HCEC 1CT (cell line): ENCODE measurements at regions not wholly inside any gene's neighbourhood (a gene's known extent, or its start where the extent isn't known, plus 50 kb on each side); places are given as distances from the start of the nearest gene placed in this dataset.

ENCODE experiments used
- DNase-seq: peaks from one replicate; pipeline ENCODE4 v3.0.0-alpha.2; 2017

DNA sequence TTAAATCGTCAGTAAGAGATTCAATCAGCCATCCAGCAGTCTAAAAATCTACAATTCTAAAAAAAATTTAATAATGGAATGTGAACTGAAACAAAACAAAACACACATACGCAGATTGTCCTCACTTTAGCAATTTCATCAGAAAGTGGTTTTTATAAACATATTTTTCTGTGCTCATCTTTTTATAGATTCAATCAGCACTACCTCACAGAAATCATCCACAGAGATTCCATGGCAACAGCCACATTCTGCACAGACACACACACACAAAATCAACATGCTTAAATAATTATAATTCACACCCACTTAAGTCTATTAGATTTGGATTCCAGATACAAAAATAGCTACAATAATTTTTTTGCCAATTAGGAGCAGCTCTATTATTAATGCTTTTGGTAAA lies 149.0 kb upstream of the KCNIP4 start:
- no peak for DNase-seq

DNA sequence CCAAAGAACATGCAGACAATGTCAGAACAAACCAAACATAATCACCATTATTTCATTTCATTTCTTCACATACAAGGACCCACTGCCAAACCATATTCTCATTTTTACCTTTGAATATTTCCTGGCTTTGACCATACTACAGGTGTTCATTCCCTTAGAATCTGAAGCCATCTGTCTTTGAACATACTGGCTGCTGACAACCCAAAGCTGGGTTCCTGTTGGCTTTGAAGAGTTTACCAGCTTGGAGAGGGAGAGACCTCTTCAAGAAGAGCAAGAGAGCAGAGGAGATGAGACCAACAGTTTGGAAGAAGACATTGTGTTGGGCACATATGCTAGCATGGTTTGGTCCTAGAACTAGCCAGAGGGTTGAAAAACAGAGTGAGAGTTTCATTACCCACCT lies 145.6 kb upstream of the KCNIP4 start:
- no peak for DNase-seq

DNA sequence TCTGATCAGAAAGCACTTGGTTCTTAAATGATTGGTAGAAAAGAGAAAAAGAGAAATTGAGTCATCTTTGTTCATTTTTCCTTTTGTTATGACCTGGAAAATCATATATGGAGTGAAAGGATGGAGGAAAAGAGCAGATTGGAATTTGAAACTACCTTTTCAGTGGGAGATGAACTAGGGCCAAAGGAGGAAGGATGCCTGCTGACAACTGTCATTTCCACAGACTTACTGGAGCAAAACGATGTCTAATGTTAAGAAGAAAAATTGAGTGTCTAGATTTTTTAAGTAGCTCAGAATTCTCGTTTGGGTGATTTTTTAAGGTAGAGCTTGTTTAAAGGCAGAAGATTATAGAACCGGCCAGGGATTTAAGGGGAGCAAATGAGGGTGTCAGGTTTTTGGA lies 144.6 kb upstream of the KCNIP4 start:
- no peak for DNase-seq

DNA sequence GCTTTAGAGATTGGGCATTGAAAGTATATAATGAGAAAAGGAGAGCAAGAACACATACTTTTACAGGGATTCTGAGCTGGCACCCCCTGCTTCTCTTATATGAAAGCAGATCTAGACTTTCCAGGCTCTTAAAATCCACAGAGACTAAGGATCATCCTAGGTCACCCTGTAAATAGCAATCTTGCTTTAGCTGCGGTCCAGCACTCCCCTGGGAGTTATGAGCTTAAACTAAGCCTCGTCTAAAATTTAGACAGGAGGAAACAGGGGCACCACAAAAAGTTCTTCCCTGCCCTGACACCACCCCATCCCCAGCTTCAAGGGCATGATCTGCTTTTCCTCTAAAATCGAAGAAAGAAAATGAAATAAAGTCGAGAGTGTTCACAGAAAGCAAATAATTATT lies 143.3 kb upstream of the KCNIP4 start:
- DNase-seq: no peak

DNA sequence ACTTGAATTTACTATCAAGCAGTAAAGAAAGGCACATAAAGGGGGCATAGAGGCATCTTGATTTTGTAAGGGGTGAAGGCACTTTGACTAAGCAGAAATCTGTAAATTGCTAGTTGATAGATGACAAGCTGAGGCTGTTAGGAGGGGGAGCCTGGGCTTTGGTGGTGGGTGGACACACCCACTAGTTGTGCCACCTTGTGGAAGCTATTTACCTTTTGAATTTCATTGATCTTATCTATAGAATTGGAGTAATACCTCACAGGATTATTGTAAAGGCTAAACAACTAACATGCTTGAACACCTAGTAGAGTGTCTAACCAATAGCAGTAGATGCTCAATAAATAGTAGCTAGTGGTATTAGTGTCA lies 142.8 kb upstream of the KCNIP4 start:
- DNase-seq: no peak

DNA sequence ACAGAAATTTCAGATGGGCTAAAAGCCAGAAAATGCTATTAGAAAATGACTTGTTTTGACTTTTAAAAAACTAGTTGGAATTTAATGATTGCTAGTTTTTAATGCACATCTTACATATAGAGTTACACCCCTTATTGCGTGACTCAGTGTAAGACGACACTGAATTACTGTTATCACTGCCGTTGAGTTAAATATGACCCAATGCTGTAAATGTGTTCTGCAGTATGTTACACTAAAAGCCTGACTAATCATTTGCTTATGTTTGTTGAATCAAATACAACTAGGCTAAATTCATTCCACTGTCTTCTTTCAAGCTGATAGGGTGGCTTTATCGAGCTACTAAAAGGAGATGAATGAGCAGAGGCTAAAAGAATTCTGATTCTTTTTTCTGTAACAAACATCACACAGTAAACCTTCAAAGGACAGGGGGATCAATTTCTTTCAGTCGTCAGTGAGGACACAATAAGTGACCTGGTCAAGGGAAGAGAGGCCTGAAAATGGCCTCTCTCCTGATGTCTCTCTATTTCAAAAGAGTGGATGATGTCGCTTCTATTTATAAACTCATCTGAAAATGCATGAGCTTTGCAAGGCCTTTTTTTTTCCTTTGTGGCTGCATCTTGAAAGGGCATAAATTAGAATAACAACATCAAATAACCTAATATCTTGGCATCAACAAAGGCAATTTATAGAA lies 142.2 kb upstream of the KCNIP4 start:
- peak; percentile 56 for DNase-seq

DNA sequence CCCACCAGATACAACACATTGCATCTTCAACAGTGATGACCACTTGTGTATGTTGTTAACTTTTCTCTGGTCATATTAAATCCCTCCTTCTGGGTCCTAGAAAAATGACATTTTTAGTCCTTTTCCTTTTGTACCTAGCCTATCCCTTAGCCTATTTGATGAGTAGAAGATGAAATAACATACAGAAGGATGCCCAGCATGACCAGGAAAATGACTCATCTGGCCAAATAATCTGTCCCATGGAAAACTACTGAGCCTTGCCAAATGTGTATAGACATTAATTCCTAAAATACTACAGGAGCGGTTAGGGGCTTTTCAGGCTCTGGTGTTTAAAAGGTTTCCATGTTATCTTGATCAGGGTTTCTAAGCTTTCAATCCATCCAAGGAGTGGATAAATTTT lies 129.0 kb upstream of the KCNIP4 start:
- DNase-seq: peak; percentile 16

DNA sequence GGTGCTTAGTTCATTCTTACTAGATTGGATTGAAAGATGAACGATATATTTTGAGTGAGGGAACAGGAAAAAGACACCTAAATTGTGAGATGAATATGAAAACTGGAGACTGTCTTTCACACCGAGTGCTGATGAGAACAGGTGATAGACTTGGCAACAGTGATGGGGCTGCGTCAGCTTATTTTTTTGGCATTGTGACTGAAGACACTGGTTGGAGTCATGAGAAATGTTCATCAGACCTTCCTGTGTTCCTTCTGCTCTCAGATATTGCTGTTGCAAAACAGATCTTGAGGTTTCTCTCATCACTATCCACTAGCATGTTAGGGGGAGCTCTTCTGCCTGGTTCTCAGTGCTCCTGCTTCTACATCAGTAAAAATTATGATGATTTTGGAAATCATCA lies 124.2 kb upstream of the KCNIP4 start:
- no peak for DNase-seq

DNA sequence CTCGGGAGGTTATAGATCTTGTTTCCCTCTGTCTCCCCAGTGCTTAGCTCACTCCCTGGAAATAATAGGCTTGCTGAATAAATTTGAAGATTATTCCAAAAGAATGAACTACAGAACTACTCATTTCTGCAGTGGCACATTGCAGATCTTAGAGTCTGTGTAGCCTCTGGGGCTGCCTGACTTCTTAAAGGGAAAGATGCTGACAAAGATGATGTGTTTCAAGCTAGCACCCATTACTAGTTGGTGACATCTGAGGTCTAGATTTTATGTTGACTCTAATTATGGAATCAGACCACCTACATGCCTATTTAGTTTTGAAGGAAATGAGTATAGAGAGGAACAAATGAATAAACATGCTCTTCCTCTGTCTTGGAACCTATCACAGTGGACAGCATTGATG lies 123.7 kb upstream of the KCNIP4 start:
- no peak for DNase-seq

DNA sequence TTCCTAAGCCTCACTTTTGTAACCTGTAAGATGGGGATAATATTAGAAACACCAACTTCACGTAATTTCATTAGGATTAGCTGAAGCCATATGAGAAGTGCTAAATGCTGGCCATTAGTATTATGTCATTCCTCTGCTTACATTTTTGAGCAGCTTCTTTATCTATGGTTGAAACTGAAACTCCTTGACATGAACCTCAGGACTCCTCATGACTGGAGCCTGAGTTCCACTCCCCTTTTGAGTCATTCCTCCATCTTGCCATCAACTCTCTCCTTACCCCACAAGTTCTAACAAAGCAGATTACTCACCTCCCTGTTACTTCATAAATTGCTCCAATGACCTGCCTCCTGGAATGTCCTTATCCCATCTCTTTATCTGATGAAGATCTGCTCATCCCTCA lies 123.2 kb upstream of the KCNIP4 start:
- peak; percentile 34 for DNase-seq

DNA sequence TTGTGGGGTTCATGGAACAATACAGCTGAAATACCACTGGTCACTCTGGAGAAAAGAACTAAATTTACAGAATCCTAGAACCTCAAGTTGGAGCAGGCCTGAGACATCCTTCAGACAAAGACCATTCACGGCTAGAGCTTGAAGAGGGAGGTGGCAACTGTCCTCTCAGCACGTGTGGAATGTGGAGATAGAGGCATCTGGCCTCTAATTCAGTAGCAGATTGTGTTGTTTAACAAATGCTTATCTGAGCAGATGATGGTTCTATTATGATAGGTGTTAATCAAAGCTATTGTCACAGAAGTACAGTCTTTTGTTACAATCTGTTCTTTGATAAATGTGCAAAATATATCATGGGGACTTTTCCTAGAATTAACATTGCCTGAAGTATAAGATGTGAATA lies 121.7 kb upstream of the KCNIP4 start:
- no peak for DNase-seq

DNA sequence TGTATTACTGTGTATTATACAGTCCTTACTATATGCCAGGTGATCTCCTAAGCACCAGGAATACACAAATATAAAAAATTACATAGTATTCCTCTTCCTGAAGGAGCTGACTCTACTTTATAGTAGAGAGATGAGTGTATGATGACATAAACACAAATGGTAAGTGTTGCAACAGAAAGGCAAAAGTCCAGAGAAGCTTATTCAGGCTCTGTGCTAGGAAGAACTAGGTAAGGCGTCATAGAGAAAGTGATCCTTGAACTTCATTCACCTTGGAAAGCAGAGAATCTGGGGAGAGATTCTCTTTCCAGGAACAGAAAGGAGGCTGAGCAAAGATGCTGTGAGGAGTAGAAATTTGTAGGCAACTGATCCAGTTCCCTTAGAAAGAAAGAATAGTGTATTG lies 115.0 kb upstream of the KCNIP4 start:
- DNase-seq: no peak

DNA sequence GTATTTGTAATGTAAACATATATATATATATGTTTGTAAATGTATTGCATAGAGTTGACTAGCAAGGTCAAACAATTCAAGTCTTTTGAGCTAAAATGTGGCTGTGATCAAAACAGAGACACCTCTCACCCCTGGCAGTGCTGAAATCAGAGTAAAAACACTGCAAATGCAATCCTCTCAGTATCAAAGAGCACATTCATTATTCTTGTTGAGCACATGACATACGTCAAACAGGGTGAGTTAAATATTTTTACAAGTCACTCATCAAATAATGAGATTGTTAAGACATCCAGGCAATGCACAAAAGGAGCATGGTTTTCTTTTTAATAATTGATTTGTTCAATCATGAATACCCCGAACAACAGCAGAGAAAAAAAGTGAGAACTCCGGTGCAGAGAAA lies 114.1 kb upstream of the KCNIP4 start:
- no peak for DNase-seq

DNA sequence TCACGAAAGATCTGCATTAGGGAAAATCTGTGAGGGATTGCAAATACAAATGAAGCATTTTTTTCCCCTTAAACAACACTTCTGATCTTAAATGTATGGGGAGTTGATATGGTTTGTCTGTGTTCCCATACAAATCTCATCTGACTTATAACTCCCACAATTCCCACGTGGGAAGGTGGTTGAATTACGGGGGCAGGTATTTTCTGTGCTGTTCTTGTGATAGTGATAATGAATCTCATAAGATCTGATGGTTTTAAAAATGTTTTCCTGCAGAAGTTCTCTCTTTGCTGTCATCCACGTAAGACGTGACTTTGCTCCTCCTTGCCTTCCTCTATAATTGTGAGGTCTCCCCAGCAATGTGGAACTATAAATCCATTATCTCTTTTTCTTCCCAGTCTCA lies 107.4 kb upstream of the KCNIP4 start:
- DNase-seq: no peak

DNA sequence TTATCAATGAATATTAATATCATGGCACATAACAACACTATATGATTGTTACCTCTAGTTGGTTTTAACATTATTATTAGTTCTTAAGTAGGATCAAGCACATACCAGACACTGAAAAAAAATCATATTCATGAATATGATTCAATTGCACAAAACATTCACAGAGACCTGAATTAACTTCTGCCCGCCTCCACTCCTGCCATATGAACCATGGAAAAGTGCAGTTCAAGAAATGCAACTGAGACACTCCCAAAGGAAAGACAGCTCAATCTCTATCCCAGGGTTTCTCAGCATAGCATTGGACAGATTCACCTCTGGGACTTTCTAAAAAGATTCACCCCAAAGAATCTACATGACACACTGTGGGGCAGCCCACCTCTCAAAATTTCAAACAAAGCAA lies 103.5 kb upstream of the KCNIP4 start:
- DNase-seq: no peak

DNA sequence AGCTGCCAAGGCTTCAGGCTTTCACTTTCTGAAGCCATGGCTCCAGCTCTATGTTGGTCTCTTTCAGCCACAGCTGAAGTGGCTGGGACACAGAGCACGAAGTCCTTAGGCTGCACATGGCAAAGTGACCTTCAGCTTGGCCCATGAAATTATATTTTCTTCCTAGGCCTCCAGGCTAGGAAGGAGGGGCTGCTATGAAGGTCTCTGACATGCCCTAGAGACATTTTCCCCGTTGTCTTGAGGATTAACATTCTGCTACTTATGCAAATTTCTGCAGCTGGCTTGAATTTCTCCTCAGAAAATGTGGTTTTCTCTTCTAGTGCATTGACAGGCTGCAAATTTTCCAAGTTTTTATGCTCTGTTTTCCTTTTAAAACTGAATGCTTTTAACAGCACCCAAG lies 99.8 kb upstream of the KCNIP4 start:
- DNase-seq: no peak

DNA sequence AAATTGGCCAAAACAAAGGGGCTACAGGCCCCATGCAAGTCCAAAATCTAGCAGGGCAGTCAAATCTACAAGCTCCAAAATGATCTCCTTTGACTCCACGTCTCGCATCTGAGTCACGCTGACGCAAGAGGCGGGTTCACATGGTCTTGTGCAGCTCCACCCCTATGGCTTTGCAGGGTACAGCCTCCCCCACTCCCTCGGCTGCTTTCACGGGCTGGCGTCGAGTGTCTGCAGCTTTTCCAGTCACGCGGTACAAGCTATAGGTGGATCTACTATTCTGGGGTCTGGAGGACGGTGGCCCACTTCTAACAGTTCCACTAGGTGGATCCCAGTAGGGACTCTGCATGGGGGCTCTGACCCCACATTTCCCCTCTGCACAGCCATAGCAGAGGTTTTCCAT lies 99.2 kb upstream of the KCNIP4 start:
- DNase-seq: no peak

DNA sequence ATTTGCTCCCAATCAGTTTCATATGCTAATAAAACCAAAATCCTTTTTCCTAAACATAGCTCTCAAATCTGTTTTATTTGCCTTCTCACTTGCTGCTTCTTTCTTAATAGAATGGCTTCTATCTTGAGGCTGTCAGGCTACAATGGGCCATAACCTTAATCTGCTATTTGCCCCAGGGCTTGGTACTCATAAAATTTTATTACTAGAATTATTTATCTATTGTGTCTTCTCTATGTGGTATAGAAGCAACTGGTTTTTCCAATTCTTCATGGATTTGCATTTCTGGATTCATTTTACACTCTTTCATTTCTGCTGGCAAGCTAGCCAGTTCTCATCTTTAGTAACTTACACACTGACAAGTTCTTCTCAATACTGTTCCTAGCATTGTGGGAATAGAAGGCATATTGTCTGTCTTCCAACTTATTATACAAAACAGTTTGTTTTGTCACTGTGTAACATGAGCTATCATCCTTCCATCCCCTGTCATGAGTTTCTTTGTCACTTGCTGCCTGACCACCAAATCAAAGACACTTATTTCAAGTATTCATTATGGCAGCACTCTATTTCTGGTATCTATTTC lies 96.6 kb upstream of the KCNIP4 start:
- DNase-seq: no peak

DNA sequence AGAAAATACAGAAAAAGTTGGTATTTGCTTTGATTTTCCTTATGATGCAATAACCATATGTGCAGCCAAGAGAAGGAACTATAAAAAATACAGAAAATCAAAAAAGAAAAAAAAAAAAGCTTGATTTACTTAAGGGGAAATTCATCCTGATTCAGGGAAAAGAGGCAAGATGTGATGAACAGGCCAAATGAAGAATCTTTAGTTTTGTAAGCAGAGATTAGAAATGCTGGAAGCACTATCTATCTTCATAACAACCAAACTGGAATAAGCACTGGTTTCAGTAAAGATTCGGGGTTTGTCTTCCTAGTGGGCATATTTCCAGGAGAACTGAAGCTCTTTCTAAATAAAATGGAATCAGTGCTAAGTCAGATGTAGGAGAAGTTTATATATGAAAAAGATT lies 82.9 kb upstream of the KCNIP4 start:
- no peak for DNase-seq

DNA sequence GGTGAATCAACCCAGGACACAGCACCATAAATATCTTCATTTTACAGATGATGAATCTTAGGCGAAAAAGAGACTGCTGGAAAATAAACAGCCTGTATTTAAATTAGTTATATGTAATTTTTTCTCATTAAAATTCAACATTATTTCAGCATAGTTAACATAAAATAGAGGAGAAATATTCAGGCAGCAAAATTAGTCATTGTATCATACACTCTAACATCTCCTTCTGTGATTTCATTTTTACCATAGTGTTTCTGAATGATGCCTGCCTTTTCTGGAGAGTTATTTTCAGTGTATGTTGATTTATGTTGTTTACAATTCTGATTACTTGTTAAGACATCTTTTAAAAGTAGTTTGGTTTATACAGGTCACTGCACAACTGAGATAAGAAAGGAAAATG lies 82.3 kb upstream of the KCNIP4 start:
- DNase-seq: no peak

DNA sequence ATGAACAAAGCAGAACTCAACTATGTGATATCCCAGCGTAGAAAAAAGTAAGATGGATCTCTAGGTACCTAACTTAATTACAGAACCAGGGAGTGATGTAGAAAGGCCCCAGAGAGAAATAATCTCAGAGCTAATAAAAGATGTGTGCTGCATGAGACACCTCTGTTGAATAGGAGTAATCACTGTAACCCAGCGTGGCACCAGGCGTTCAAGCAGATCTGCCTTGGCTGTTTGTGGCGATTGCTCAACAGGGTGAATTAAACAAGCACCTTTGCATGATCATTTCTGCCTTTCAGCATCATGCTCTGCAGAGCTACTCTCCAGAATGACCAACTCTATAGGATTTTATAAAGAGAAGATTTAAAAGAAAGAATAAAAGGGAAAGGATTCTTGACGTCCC lies 81.7 kb upstream of the KCNIP4 start:
- no peak for DNase-seq

DNA sequence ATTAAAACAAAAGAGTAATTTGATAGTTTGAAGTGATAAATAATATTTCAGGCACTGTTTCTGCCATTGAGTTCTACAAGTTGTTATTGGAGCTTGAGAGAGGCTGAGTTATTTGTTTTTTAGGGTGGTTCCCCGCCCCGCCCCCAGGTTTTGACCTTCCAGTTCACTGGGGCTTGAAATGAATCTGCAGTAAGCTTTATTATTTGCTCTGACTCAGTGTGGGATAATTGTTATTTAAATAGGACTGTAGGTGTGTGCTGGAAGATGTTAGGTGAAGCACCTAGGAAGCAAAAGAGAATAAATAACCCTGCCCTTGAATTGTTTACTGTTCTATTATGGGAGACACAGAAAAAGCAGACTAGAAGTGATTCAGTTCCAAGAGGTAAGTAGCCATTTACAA lies 81.2 kb upstream of the KCNIP4 start:
- DNase-seq: no peak

DNA sequence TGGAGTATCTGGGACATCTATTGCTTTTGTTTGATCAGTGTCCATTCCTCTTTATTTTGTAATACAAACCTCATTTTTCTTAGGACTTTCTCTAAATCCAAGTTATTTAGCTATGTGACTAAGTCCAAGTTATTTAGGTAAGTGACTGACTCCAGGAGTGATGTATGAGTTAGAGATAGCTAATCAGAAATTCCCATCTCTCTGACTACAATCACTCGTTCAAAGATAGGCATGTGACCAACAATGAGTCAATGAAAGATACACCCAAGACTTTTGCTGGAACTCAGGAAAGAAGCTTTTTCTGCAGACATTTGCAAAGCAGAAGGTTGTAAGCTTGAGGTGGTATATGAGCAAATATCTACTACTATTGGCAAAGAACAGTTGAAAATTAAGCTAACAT lies 72.5 kb upstream of the KCNIP4 start:
- no peak for DNase-seq

DNA sequence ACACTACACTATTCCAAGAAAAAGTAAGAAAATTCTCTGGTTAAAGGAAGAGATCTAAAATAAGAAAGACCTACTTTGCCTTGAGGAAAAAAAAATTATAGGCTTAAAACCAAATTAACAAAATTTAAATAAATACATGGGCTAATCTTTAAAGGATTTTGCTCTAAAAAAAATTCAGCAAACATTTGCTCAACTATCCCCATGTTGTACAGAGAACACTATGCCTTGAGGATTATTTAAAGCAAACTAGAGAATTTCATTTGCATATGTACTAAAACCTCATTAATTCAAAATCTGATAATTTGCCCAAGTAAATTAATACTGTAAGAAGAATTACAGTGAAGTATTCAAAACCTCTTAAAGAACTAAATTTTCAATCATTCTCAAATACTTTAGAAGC lies 71.6 kb upstream of the KCNIP4 start:
- DNase-seq: no peak

DNA sequence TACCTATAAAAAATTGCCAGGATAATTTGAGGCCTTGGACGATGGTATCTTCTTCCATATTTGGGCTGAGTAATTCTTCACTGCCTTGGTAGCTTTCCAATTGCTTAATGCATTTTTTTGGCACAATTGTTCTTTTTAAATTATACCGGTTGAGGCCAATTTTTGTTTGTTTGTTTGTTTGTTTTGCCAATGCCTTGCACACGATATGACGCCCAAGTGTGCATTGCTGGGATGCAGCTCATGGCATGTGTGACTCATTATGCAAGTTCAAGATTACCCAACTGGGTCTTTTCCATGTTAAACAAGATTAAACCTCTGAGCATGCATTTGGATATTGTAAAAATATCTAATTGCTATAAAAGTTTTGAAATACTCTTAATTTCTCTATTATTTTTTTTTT lies 71.1 kb upstream of the KCNIP4 start:
- DNase-seq: peak; percentile 45
